ELF-1 (cell line): ENCODE measurements at regions not wholly inside any gene's neighbourhood (a gene's known extent, or its start where the extent isn't known, plus 50 kb on each side); places are given as distances from the start of the nearest gene placed in this dataset.
"Not testable (repeated sequence)": the region's sequence is repeated elsewhere in the genome, so short reads cannot be mapped to it uniquely, and the experiment has no call there.

ENCODE experiments used
- DNase-seq: peaks from one replicate; pipeline ENCODE4 v3.0.0-alpha.2; 2016; ENCODE audit warnings: low read depth, low spot score

DNA sequence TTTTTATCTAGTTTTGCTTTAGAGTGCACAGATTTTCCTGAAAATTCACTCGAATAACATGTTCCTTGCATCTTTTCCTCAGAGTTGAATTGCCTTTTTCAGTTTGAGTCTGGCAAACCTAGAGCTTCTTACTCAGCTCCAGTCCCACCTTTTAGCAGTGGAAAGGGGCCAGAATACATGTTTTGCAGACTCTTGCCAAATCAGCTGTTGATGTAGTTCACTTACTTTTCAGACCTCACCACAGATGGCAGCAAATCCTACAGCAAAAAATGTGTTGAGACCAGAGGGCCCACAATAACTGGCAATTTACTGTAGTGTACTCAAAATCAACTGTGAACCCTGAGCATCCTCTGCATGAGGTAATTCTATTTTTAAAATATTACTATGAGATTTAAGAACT, 545.2 kb upstream of the ACO1 start:
- DNase-seq = no peak

DNA sequence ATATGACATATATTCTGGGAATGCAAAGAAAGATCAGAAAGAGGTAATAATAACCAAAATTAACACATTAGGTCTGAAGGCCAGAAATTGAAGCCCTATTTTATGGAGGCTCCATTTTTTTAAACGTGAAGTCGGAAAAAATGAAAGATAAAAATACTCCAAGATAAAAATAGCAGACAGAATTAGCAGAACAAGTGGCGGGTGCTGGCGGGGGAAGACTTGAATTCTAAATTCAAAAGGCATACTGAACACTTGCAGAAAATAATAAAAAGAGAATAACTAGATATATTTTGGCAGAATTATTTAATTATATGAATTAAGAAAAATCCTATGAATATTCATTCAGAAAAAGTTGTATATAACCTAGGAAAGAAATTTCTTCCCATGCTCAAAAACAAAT, 543.7 kb upstream of the ACO1 start:
- no peak for DNase-seq

DNA sequence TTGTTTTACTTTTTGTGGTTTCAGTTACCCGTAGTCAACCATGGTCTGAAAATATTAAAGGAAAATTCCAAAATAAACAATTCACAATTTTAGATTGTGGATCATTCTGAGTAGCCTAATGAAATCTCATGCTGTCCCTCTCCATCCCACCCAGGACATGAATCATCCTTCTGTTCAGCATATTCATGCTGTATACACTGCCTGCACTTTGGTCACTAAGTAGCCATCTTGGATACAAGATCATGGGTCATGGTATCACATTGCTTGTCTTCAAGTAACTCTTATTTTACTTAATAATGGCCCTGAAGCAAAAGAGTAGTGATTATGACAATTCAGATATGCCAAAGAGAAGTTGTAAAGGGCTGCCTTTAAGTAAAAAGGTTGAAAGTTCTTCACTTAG, 536.5 kb upstream of the ACO1 start:
- DNase-seq = no peak

DNA sequence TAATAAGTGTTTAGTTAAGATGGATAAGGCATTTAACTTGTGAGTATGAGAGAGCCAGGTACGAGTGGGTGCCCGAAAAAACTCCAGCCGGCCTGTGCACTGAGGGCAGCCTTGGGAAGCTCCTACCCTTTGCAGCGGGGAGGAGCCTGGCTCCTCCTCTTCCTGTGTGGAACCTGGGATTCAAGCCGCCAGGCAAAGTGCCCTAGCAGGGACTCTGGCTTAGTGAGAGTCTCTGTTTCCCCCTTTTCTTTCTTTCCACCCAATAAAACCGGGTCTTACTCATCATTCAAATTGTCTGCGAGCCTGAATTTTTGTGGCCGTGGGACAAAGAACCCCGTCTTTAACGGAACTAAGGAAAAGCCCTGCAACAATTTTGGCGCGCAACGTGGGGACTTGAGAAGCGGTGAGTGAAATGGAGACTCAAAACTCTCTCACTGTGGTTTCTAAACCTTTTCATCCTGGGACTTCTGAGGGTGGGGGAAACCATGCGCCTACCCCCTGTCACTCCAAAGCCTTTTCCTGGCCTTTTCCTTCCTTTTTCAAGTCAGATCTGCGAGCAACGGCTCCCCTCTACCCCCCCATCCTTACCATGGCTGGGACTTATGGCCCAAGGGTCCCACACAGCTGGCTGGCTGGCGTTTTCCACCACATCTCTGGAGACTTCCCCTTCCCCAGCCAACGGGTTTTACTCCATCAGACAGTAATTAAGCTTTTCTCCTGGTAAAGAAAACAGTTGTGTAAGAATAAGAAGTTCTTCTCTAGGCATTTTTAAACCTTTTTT, 535.7 kb upstream of the ACO1 start:
- no peak for DNase-seq

DNA sequence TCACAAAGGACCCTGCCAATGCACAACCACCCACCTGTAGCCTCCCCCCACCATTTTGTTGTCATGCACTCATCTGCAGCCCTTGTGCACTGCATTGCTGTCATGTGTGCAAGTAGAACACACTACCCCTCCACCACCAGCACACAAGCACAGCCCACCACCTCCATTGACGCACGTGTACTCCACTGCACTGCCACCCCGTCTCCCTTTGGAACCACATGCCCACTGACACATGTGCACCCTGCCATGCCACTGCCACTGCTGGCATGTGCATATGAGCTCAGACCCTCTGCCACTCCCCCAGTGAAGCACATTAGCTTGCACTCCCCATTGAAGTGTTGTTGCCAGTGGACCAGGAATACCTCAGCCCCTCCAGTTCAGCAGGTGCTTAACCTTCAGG, 530.3 kb upstream of the ACO1 start:
- no peak for DNase-seq

DNA sequence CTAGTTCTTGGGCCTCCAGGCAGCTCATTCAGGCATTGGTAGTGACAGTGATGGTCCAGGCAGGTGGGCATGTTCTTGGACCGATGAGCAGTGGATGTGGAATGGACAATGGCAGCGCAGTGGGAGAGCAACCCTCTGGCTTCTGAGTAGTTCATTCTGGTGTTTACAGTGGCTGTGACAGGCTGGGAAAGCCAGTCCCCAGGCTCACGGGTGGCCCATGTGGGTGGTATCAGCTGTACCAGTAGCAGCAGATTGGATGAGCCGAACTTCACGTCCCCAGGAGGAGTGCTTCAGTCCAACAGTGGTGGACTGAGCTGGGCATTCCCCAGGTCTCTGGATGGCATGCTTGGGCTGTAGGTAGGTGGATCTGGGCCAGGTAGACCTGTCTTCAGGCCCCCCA, 515.6 kb upstream of the ACO1 start:
- DNase-seq = no peak

DNA sequence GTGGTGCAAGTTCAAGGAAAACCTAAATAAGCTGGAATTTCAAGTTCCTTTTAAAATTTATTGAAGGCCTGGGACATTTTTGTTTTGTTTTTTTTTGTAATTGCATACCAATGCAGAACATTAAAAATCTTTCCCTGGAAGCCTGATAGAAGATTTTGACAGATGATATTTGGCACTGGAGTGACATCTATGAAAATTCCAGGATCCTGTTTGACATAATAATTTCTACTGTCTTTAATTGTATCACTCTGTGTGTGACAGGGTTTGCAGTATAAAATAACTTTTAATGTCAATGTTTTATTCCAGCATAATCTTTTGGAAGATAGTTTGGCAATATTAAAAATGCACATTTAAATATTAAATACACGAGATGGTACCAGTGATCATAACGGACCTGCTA, 514.2 kb upstream of the ACO1 start:
- DNase-seq = no peak

DNA sequence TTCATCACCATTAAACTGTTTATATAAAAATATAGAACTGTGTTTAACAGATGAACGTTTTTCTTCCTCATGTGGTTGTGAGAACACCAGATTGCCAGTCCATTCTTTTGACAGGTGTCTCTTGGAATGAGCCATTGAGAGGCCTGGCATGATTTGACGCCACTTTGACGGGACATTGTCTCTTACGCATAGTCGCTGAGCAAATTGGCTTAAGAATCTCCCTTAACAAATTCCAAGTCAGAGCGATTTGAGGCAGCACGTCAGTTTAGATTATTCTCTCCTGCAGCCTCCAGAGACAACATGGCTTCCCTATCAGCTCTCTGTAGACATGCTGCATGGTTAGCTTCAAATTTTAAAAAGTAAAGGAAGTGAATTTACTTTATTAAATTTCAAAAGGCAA, 510.7 kb upstream of the ACO1 start:
- DNase-seq = no peak

DNA sequence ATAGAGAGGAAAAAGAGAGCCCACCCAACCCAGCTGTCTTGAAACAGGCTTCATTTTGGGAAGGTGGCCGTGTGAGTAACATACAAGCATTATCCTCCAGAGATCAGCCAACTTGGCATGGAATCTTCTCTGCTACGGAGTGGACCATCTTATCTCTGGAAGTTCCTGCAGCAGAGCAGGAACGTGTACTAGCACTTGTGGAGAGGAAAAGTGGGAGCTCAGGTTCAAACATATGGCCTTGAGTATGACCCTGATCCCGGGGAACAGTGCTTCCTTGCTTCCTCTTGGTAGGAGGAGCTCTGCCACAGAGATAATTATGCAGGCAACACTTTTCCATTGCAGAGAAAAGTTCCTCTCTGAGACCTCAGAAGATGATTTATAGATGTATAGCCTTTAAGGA, 490.4 kb upstream of the ACO1 start:
- no peak for DNase-seq

DNA sequence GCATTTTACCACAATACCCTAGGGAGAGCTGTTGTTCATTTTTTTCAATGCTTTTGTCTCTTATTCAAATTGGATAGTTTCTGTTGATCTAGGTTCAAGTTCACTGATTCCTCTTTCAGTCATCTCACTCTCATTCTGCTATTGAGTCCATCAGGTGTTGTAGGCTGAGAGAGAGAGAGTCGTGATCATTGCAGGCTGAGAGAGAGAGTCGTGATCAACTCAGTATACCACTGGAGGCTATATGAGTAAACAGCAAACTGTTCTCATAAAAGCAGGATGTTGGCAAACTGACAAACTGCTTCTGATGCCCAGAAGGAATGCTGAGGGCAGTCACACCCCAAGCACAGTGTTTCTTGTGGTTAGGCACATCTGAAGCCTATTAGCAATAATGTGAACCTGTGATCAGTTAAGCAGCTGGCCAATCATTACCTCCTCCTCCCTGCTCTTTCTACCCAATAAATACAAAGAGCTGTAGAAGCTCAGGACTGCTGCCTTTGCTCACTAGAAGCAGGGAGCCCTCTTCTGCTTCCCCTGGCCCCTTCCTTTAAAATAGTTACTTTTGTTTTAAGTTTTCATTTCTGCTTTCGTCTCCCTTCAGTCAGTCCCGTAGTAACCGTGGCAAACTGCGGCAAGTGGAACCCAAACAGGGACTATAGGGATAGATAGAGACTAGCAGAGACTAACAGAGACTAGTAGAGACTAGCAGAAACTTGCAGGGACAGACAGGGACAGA, 476.1 kb upstream of the ACO1 start:
- DNase-seq = no peak

DNA sequence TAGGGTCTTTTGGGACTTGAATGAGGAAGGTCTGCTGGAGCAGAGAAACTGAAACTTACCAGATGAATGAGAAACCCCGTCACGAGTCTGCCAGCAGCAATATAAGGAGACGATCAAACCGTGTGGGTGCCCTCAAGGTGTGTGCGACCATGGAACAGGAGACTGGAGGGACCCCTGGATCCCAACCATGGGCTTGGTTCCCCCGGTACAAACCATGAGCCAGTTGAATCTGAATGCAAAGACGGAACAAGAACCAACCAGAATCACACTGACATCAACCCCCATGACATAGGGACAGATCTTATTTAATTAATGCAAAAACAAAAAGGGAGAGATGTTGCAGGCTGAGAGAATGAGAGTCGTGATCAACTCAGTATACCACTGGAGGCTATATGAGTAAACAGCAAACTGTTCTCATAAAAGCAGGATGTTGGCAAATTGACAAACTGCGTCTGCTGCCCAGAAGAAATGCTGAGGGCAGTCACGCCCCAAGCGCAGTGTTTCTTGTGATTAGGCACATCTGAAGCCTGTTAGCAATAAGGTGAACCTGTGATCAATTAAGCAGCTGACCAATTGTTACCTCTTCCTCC, 475.5 kb upstream of the ACO1 start:
- no peak for DNase-seq

DNA sequence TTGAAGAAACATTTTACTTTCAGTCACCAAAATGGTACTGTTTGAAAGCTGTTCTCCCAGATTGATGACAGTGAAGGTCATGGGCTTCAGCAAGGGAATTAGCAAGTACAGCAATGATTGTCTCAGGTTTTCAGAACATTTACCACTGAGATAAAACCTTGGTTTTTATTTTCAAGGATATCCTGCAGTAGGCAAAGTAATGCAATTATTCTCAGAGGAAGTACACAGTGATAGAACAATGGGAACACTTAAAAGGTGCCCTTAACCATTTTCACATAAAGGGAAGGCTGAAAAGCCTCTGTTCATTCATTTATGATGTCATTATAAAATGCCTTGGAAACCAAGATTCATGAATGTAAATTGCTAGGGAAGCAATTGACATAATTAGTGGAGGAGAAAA, 471.8 kb upstream of the ACO1 start:
- no peak for DNase-seq

DNA sequence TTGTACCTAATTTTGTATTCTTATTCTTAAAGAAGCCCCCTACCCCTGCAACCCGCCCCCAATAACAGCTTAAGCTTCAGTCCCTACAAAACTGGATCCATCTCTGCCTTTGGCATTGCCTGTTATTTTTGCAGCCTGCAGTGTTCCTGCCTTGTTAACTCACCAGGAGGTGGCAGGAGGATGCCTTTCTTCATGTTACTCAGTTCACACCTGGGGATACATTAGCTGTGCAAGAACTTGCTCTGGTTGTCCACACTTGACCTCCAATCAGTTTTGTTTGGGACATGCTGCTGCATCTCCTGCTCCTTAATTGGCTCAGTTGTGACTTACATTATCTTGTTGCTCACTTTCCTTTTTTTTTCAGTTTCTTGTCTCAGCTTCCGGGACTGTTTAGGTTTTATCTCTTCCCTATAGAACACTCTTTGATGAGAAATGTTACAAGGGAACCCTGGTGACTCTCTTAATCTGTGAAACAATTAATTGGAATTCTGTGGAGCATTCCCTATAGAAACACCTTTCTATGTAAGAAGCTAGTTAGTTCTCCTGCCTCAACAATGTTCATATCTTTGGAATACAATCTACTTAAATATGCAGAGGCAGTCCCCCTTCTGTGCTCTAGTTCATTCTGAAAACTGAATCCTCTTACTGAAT, 467.7 kb upstream of the ACO1 start:
- DNase-seq = peak; percentile 10

DNA sequence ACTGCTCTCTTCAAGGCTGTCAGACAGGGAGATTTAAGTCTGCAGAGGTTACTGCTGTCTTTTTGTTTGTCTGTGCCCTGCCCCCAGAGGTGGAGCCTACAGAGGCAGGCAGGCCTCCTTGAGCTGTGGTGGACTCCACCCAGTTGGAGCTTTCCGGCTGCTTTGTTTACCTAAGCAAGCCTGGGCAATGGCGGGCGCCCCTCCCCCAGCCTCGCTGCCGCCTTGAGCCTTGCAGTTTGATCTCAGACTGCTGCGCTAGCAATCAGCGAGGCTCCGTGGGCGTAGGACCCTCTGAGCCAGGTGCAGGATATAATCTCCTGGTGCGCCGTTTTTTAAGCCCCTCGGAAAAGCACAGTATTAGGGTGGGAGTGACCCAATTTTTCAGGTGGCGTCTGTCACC, 446.7 kb upstream of the ACO1 start:
- not testable (repeated sequence) for DNase-seq

DNA sequence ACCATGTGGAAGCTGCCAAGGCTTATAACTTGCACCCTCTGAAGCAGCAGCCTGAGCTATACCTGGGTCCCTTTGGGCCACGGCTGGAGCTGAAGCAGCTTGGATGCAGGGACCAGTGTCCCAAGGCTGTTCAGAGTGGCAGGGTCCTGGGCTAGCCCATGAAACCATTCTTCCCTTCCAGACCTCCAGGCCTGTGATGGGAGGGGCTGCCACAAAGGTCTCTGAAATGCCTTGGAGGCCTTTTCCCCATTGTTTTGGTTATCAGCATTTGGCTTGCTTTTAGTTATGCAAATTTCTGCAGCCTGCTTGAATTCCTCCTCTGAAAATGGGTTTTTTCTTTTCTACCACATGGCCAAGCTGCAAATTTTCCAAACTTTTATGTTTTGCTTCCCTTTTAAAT, 433.7 kb upstream of the ACO1 start:
- peak; percentile 15 for DNase-seq

DNA sequence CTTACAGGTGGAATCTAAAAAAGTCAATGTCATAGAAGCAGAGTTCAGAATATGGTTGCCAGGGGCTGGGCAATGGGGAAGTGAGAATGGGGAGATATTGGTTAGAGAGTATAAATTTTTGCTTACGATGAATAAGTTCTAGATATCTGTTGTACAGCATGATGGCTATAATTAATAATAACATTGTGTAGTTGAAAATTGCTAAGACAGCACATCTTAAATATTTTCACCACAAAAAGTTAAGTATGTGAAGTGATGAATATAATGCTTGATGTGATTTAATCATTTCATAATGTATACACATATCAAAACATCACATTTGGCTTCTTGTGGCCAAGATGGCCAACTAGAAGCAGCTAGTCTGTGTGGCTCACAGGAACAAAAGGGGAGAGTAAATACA, 425.9 kb upstream of the ACO1 start:
- DNase-seq = no peak

DNA sequence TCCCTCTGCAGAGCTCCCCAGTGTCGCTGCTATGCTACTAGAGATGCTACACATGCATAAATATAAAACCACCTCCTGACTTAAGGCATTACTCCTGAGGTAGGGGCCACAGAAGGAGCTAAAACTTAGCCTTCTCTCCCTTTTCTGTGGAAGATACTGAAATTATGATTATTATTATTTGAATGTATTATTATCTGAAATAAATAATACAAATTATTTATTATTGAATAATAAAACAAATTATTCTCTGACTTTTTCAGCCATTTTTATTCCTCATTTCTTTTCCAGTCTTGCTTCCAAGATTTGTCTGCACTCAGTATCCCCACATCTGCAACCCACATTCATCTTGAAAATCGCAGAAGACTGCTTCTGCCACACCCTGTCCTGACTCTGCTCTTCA, 414.9 kb upstream of the ACO1 start:
- no peak for DNase-seq

DNA sequence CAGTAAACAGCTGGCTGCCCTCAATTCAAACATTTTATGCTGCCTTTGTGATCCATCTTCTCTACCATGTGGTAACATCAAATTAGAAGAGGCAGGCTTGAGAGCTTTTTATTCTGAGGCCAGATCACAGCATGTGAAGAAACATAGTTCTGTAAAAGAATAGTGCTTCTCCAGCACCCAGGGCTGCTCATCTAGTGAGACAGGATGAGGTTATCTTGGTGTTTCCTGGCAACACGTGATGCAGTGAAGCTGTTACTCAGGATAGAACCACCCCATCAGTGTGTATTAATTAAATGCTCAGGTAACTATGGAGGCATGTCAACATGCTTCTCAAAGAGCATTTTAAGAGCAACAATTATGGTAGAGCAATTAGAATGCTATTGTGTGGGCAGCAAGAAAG, 400.5 kb upstream of the ACO1 start:
- no peak for DNase-seq

DNA sequence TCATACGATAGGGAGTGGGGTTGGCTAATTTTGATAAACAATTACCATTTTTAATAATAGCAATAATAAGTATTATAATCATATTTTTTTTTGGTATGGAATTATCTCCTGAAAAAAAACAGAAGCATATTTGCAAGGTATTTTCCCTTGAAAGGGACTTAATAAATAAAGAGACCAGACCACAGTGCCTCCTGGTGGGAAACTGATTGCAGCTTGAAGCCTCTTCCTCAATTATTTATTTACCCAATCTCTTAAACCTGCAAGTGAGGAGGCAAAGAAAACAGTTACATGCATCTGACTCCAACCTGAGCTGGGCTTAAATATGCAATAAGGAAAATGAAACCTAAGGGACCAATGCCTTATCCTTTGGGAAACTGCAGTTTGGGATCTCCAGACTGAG, 388.1 kb upstream of the ACO1 start:
- peak; percentile 2 for DNase-seq

DNA sequence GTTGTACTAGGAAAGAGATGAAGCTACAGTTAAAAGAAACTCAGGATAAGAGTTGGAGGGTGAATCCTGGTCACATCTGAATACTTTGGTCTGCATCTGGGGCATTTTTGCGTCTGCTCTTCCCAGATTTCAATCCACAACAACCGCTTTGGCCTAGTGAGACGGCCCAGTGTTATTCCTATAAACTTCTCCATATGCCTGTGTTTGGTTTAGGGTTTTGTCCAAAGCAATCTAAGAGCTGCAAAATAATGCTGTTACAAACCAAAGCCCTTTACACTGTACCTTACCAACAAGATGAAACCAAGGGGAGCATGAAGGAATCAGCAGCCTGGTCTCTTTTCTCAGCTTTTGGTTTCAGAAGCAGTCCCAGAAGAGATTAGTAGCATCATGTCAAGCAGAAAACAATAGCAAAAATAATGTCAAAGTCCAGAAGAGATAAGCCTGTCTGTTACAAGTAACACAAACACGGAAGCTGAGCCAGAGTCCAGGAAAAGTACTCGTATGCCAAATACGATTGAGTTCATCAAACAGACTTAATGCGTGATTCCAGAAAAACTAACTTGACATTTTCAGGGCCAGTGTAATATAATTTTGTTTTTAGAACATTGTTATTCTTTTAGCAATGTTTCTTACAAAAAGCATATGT, 379.9 kb upstream of the ACO1 start:
- DNase-seq = no peak

DNA sequence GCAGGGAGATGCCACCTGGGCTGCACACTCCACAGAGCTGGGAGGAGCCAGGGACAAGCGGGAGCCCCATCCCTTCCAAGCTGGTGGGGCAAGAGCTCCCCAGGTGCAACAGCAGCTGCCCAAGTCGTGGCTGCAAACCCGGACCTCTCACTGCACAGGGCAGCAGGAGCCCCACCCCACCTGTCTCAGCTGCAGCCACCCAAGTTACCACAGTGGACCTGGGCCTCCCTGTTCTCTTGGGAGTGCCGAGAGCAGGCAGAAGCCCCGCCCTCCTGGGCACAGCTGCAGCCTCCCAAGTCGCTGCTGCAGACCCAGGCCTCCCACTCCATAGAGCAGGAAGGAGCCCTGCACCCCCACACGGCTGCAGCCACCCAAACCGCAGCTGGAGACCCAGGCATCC, 374.1 kb upstream of the ACO1 start:
- DNase-seq = no peak

DNA sequence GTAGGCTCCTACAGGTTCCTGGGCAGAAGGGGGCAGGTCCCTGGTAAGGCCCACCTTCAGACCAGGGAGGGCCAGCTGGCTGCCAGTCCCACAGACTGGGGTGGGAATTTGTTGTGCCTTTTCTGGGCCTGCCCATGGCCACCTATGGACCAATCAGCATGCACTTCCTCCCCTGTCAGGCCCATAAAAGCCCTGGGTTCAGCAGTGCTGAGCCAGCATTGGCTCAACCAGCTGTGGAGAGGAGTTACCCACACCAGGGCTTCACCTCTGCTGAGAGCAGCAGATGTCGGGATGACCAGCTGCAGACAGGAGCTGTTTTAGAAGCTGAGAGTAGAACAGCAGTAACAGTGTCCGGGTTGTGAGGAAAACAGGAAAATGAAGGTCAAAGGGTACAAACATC, 373.4 kb upstream of the ACO1 start:
- no peak for DNase-seq
